ENCODE measurements at regions not wholly inside any gene's neighbourhood (a gene's known extent, or its start where the extent isn't known, plus 50 kb on each side); places are given as distances from the start of the nearest gene placed in this dataset.

DNA sequence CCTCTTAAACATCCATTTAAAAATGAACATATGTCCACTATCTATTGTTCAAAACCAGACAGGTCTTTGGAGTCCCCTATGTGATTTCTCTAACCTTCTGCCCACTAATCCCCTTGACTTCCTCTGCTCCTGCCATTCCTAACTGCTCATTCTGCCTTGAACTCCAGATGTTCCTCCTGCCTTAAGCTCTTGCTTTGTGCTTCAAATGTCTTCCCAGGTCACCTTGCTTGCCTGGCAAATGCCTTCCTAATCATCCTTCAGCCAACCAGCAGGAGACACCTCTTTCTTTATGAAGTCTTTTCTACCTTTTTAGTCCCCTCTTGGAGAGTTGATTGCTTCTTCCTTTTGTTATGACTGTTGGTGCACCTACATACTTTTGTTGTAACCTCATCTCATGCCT is 1043.0 kb upstream of the CHAC2 start:
- no peaks in the 10 kb centered on the region for H3F3A ChIP-seq (ENCODE audit: control insufficient read depth, insufficient read depth)
- H4K20me1 ChIP-seq (ENCODE audit: control insufficient read depth, insufficient read depth, low read depth, low read length), result no peaks in the 10 kb centered on the region
- H3K79me2 ChIP-seq (ENCODE audit: control insufficient read depth, low read length), result no peaks in the 10 kb centered on the region
- no peaks in the 10 kb centered on the region for H3K4me1 ChIP-seq (ENCODE audit: control insufficient read depth, low read length)
- H3K27me3 ChIP-seq (ENCODE audit: control insufficient read depth, low read length), result no peaks in the 10 kb centered on the region
- no peaks in the 10 kb centered on the region for H3K36me3 ChIP-seq (ENCODE audit: control insufficient read depth, low read length)
- H3K9me2 ChIP-seq (replicated peaks; ENCODE audit: control insufficient read depth, low read length), result no peaks in the 10 kb centered on the region
- H3K27ac ChIP-seq (ENCODE audit: low read depth, low read length), result no peak overlapping the region
- H3K4me3 ChIP-seq (ENCODE audit: low read length), result no peak overlapping the region
- H3K4me2 ChIP-seq (ENCODE audit: low read length), result no peak overlapping the region
- H3K9me3 ChIP-seq (ENCODE audit: control insufficient read depth, insufficient read depth, low read length), result no peaks in the 10 kb centered on the region
- TF ChIP-seq EZH2phosphoT487 (IDR thresholded peaks at IDR 0.05; ENCODE audit: borderline replicate concordance, low read length) (no peak), CTCF (IDR thresholded peaks at IDR 0.05; ENCODE audit: low read depth, low read length, poor library complexity, severe bottlenecking) (no peak)

DNA sequence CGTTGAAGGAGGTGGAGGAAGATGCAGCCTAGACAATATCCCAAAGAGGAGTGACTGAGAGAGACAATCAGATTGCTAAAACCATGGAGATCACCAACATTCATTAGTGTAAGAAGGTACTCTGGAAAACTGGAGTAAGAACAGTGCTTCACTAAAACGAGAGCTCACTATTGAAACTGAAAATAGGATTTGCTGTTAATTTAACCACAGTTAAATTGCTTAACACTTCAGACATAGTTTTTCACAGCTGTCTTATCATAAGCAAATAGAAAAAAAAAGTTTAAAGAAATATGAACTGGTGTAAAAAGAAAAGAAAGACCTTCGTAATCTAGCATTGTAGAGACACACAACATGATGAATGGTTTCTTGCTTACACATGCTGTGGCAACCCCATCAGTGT is 1049.8 kb upstream of the CHAC2 start:
- Histone ChIP-seq H3K9me3 (ENCODE audit: control insufficient read depth, insufficient read depth, low read length) (no peaks in the 10 kb centered on the region), H3K4me2 (ENCODE audit: low read length) (no peak overlapping the region), H3F3A (ENCODE audit: control insufficient read depth, insufficient read depth) (no peaks in the 10 kb centered on the region), H3K4me3 (ENCODE audit: low read length) (no peak overlapping the region), H4K20me1 (ENCODE audit: control insufficient read depth, insufficient read depth, low read depth, low read length) (no peaks in the 10 kb centered on the region), H3K9me2 (replicated peaks; ENCODE audit: control insufficient read depth, low read length) (no peaks in the 10 kb centered on the region), H3K36me3 (ENCODE audit: control insufficient read depth, low read length) (no peaks in the 10 kb centered on the region), H3K27ac (ENCODE audit: low read depth, low read length) (no peak overlapping the region), H3K27me3 (ENCODE audit: control insufficient read depth, low read length) (no peaks in the 10 kb centered on the region), H3K4me1 (ENCODE audit: control insufficient read depth, low read length) (no peaks in the 10 kb centered on the region), H3K79me2 (ENCODE audit: control insufficient read depth, low read length) (no peaks in the 10 kb centered on the region)
- TF ChIP-seq CTCF (IDR thresholded peaks at IDR 0.05; ENCODE audit: low read depth, low read length, poor library complexity, severe bottlenecking) (no peak), EZH2phosphoT487 (IDR thresholded peaks at IDR 0.05; ENCODE audit: borderline replicate concordance, low read length) (no peak)

- Histone ChIP-seq H3K9me2 (replicated peaks; ENCODE audit: control insufficient read depth, low read length) (no peaks in the 10 kb centered on the region; the same call in 1 of the 2 replicates), H3K27ac (ENCODE audit: low read depth, low read length) (no peak overlapping the region), H4K20me1 (ENCODE audit: control insufficient read depth, insufficient read depth, low read depth, low read length) (no peaks in the 10 kb centered on the region), H3K27me3 (ENCODE audit: control insufficient read depth, low read length) (no peaks in the 10 kb centered on the region), H3K36me3 (ENCODE audit: control insufficient read depth, low read length) (no peaks in the 10 kb centered on the region), H3F3A (ENCODE audit: control insufficient read depth, insufficient read depth) (no peaks in the 10 kb centered on the region), H3K4me2 (ENCODE audit: low read length) (no peak overlapping the region), H3K4me1 (ENCODE audit: control insufficient read depth, low read length) (no peaks in the 10 kb centered on the region), H3K79me2 (ENCODE audit: control insufficient read depth, low read length) (no peaks in the 10 kb centered on the region), H3K4me3 (ENCODE audit: low read length) (no peak overlapping the region), H3K9me3 (ENCODE audit: control insufficient read depth, insufficient read depth, low read length) (no peaks in the 10 kb centered on the region)
- TF ChIP-seq EZH2phosphoT487 (IDR thresholded peaks at IDR 0.05; ENCODE audit: borderline replicate concordance, low read length) (no peak), CTCF (IDR thresholded peaks at IDR 0.05; ENCODE audit: low read depth, low read length, poor library complexity, severe bottlenecking) (no peak)
These were observed 1056.6 kb upstream of the CHAC2 start for GRCh38 chr2:52710810-52711618.

All from DOHH2 (cell line).